Fibroblast of lung (primary cell): ENCODE measurements at regions not wholly inside any gene's neighbourhood (a gene's known extent, or its start where the extent isn't known, plus 50 kb on each side); places are given as distances from the start of the nearest gene placed in this dataset.
"Not testable (repeated sequence)": the region's sequence is repeated elsewhere in the genome, so short reads cannot be mapped to it uniquely, and the experiment has no call there.

Experiments
- DNase-seq, 2 donors: peaks; one replicate each; pipeline versions ENCODE4 v3.0.0 to v3.0.0-alpha.2; 2010; ENCODE audit warnings: low read depth in 2 of 2
- H2AFZ ChIP-seq: 2 replicates; pipeline ENCODE4 v1.5.1; 2012; ENCODE audit warnings: low read length, control low read depth, inconsistent platforms
- H3K27ac ChIP-seq: 2 replicates; pipeline ENCODE4 v1.5.1; 2011; ENCODE audit warnings: low read length, control low read depth; ENCODE audit not compliant: insufficient read depth
- H3K27me3 ChIP-seq: 2 replicates; pipeline ENCODE4 v1.5.1; 2011; ENCODE audit warnings: mild to moderate bottlenecking, low read length; ENCODE audit not compliant: control insufficient read depth, insufficient read depth
- H3K36me3 ChIP-seq: 2 replicates; pipeline ENCODE4 v1.5.1; 2011; ENCODE audit warnings: low read length; ENCODE audit not compliant: control insufficient read depth, insufficient read depth
- H3K4me1 ChIP-seq: 2 replicates; pipeline ENCODE4 v1.5.1; 2011; ENCODE audit warnings: low read length; ENCODE audit not compliant: control insufficient read depth, insufficient read depth; ENCODE audit errors: extremely low read depth
- H3K4me2 ChIP-seq: 2 replicates; pipeline ENCODE4 v1.5.1; 2011; ENCODE audit warnings: low read length, control low read depth; ENCODE audit not compliant: insufficient read depth; ENCODE audit errors: extremely low read depth
- H3K4me3 ChIP-seq, 4 experiments: fragments of 200-600 bp in 1 of 4; sonication (generic) in 1 of 4; replicated peaks in 1 of 4; 2 replicates each; pipeline ENCODE4 v1.5.1; 2011 to 2016; ENCODE audit warnings: low read length in 4 of 4, low read depth in 3 of 4, mild to moderate bottlenecking in 3 of 4, control low read depth in 2 of 4, inconsistent platforms in 1 of 4, mixed read lengths in 1 of 4; ENCODE audit not compliant: insufficient read depth in 1 of 4; ENCODE audit errors: control extremely low read depth in 1 of 4
- H3K79me2 ChIP-seq: 2 replicates; pipeline ENCODE4 v1.5.1; 2012; ENCODE audit warnings: mild to moderate bottlenecking, low read length, inconsistent platforms; ENCODE audit not compliant: control insufficient read depth, insufficient read depth
- H3K9ac ChIP-seq: 2 replicates; pipeline ENCODE4 v1.5.1; 2011; ENCODE audit warnings: mild to moderate bottlenecking, low read length, control low read depth; ENCODE audit not compliant: insufficient read depth
- H3K9me3 ChIP-seq: 2 replicates; pipeline ENCODE4 v1.5.1; 2012; ENCODE audit warnings: low read depth, low read length; ENCODE audit not compliant: control insufficient read depth, insufficient read depth
- H4K20me1 ChIP-seq: 2 replicates; pipeline ENCODE4 v1.5.1; 2011; ENCODE audit warnings: low read length; ENCODE audit not compliant: control insufficient read depth, insufficient read depth; ENCODE audit errors: extremely low read depth
- CTCF ChIP-seq, 2 donors: IDR thresholded peaks in 1 of 2; conservative IDR thresholded peaks in 1 of 2; 1 replicate in 1 of 2; 2 replicates in 1 of 2; pipeline ENCODE4 v1.5.1; 2011 to 2012; ENCODE audit warnings: low read length in 2 of 2, control low read depth in 1 of 2, inconsistent platforms in 1 of 2, low read depth in 1 of 2, mild to moderate bottlenecking in 1 of 2
- EZH2 ChIP-seq: IDR thresholded peaks from 2 replicates; pipeline ENCODE4 v1.5.1; 2012; ENCODE audit warnings: low read length, control low read depth, mild to moderate bottlenecking; ENCODE audit errors: missing control alignments

- Histone ChIP-seq H3K36me3 (no peaks in the 10 kb centered on the region), H3K9me3 (no peaks in the 10 kb centered on the region), H2AFZ (no peak overlapping the region), H3K79me2 (no peaks in the 10 kb centered on the region), H3K4me1 (peaks cover 10% of the 10 kb centered on the region), H3K4me3 (no peak overlapping the region), H3K4me2 (no peak overlapping the region), H3K27ac (no peak overlapping the region), H4K20me1 (no peaks in the 10 kb centered on the region), H3K27me3 (no peaks in the 10 kb centered on the region), H3K9ac (no peak overlapping the region)
- no peak for TF ChIP-seq CTCF (conservative IDR thresholded peaks at IDR 0.05 in 1 of 2, IDR thresholded peaks at IDR 0.05 in 1 of 2; ENCODE audit: low read depth in 1 of 2, low read length in 2 of 2)
- no peak for DNase-seq
Measured at GRCh38 chr4:14920237-14920636, 82.0 kb upstream of the CPEB2 start.

- H3K27ac ChIP-seq = no peak overlapping the region
- TF ChIP-seq EZH2 (no peak), CTCF (conservative IDR thresholded peaks at IDR 0.05 in 1 of 2, IDR thresholded peaks at IDR 0.05 in 1 of 2; ENCODE audit: low read depth in 1 of 2, low read length in 2 of 2) (no peak)
- no peaks in the 10 kb centered on the region for H3K79me2 ChIP-seq
- DNase-seq = no peak
- no peak overlapping the region for H3K9ac ChIP-seq
- H3K36me3 ChIP-seq = no peaks in the 10 kb centered on the region
- no peaks in the 10 kb centered on the region for H4K20me1 ChIP-seq
- H3K4me1 ChIP-seq = peaks cover 10% of the 10 kb centered on the region
- no peak overlapping the region for H2AFZ ChIP-seq
- H3K27me3 ChIP-seq = no peaks in the 10 kb centered on the region
- no peaks in the 10 kb centered on the region for H3K9me3 ChIP-seq
- no peak overlapping the region for H3K4me2 ChIP-seq
- H3K4me3 ChIP-seq = no peak overlapping the region
Measured at GRCh38 chr4:14920759-14921320, 81.4 kb upstream of the CPEB2 start.

GRCh38 chr4:14921781-14922180 lies 80.5 kb upstream of the CPEB2 start:
- H3K79me2 ChIP-seq, H4K20me1 ChIP-seq, H3K36me3 ChIP-seq, H3K9me3 ChIP-seq, H3K4me2 ChIP-seq, H2AFZ ChIP-seq, DNase-seq, H3K27ac ChIP-seq, H3K9ac ChIP-seq, H3K4me1 ChIP-seq, H3K27me3 ChIP-seq, H3K4me3 ChIP-seq: not testable (repeated sequence)
